A673 (cell line): ENCODE measurements at regions not wholly inside any gene's neighbourhood (a gene's known extent, or its start where the extent isn't known, plus 50 kb on each side); places are given as distances from the start of the nearest gene placed in this dataset.

Experiments used
- BruUV-seq: library from RNA; stranded (reverse); fragments of 400-500 nt; replicated peaks from 2 replicates; lab custom pipeline; 2021; lab: Mats Ljungman, UMichigan
- CTCF ChIA-PET: fragments of 300-600 bp; sonication (Branson Sonifier 250); formaldehyde crosslinking; loops from one replicate; lab custom pipeline; 2022; ENCODE audit warnings: antibody characterized with exemption; lab: Charles Lee
- POLR2A ChIA-PET: fragments of 300-600 bp; sonication (Branson Sonifier 250); formaldehyde crosslinking; loops from one replicate; lab custom pipeline; 2022; ENCODE audit warnings: antibody characterized with exemption; ENCODE audit not compliant: low non-redundant PET; lab: Charles Lee
- DNase-seq: peaks from one replicate; pipeline ENCODE4 v3.0.0-alpha.2; 2015; ENCODE audit warnings: low spot score
- H3K27ac ChIP-seq: fragments of 200-600 bp; sonication (generic); 2 replicates; pipeline ENCODE4 v1.5.1; 2016; ENCODE audit warnings: mixed run types, low read depth, mild to moderate bottlenecking, mixed read lengths, antibody characterized with exemption, low read length; ENCODE audit not compliant: poor library complexity, severe bottlenecking
- H3K27me3 ChIP-seq: fragments of 200-600 bp; sonication (generic); replicated peaks from 2 replicates; pipeline ENCODE4 v1.6.1; 2017; ENCODE audit warnings: mixed run types, low read depth, mild to moderate bottlenecking, mixed read lengths, antibody characterized with exemption, low read length; ENCODE audit not compliant: insufficient read depth, poor library complexity
- H3K36me3 ChIP-seq: fragments of 200-600 bp; sonication (generic); 2 replicates; pipeline ENCODE4 v1.6.1; 2016; ENCODE audit warnings: mixed run types, mild to moderate bottlenecking, mixed read lengths, antibody characterized with exemption, low read length; ENCODE audit not compliant: insufficient read depth, poor library complexity, severe bottlenecking
- H3K4me1 ChIP-seq: fragments of 200-600 bp; sonication (generic); 2 replicates; pipeline ENCODE4 v1.6.1; 2017; ENCODE audit warnings: mixed run types, mild to moderate bottlenecking, mixed read lengths, antibody characterized with exemption, low read length; ENCODE audit not compliant: insufficient read depth, poor library complexity, severe bottlenecking
- H3K4me3 ChIP-seq: fragments of 200-600 bp; sonication (generic); 2 replicates; pipeline ENCODE4 v1.5.1; 2016; ENCODE audit warnings: low read depth, mixed run types, mild to moderate bottlenecking, mixed read lengths, low read length; ENCODE audit not compliant: poor library complexity, severe bottlenecking
- H3K9me3 ChIP-seq: fragments of 200-600 bp; sonication (generic); 2 replicates; pipeline ENCODE4 v1.6.1; 2016; ENCODE audit warnings: mixed run types, low read depth, mild to moderate bottlenecking, mixed read lengths, antibody characterized with exemption, low read length; ENCODE audit not compliant: poor library complexity, severe bottlenecking
- EZH2 ChIP-seq: fragments of 200-600 bp; sonication (generic); IDR thresholded peaks from 2 replicates; pipeline ENCODE4 v1.6.1; 2017; ENCODE audit warnings: borderline replicate concordance, low read depth, mild to moderate bottlenecking, mixed read lengths, antibody characterized with exemption, low read length; ENCODE audit not compliant: poor library complexity, severe bottlenecking
- intact Hi-C: fragments of 100-400 bp; cut with micrococcal nuclease; formaldehyde crosslinking; loops from one replicate; pipeline ENCODE4 v1.10.0; 2022; ENCODE audit not compliant: unreplicated experiment
- TF ChIP-seq, protein P1 (sequence below): fragments of 300-800, 200-600 bp; sonication (generic); conservative IDR thresholded peaks from 2 replicates; pipeline ENCODE4 v1.5.1; 2017; ENCODE audit warnings: low read depth, mild to moderate bottlenecking, antibody characterized with exemption, low read length, moderate library complexity, mixed read lengths

DNA sequence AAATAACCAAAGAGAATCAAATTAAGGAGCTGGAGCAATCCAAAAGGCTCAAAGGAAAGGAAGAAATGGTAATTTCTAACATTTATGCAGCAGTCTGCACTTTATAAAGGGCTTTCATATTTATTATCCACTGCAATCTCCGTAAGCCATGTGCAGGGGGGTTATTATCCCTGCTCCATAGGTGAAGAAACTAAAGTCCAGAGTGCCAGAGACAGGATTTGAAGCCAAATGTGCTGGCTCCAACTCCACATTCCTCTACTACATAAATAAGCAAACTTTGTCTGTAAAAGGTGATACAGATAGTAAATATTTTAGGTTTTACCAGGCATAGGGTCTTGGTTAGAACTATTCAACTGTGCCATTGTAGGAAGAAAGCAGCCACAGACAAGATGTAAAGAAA is 221.4 kb downstream of the MINAR1 start:
- TF ChIP-seq, protein P1, sequence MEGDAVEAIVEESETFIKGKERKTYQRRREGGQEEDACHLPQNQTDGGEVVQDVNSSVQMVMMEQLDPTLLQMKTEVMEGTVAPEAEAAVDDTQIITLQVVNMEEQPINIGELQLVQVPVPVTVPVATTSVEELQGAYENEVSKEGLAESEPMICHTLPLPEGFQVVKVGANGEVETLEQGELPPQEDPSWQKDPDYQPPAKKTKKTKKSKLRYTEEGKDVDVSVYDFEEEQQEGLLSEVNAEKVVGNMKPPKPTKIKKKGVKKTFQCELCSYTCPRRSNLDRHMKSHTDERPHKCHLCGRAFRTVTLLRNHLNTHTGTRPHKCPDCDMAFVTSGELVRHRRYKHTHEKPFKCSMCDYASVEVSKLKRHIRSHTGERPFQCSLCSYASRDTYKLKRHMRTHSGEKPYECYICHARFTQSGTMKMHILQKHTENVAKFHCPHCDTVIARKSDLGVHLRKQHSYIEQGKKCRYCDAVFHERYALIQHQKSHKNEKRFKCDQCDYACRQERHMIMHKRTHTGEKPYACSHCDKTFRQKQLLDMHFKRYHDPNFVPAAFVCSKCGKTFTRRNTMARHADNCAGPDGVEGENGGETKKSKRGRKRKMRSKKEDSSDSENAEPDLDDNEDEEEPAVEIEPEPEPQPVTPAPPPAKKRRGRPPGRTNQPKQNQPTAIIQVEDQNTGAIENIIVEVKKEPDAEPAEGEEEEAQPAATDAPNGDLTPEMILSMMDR: no peak
- TF ChIP-seq EZH2: no peak
- Histone ChIP-seq H3K36me3 (no peaks in the 10 kb centered on the region), H3K4me3 (no peak overlapping the region), H3K4me1 (no peaks in the 10 kb centered on the region), H3K9me3 (no peaks in the 10 kb centered on the region), H3K27me3 (peaks cover 6% of the 10 kb centered on the region), H3K27ac (no peak overlapping the region)
- no TSS peak for BruUV-seq
- ChIA-PET CTCF (no interaction called here), POLR2A (no interaction called here)
- intact Hi-C loops: no loop called here
- no peak for DNase-seq

DNA sequence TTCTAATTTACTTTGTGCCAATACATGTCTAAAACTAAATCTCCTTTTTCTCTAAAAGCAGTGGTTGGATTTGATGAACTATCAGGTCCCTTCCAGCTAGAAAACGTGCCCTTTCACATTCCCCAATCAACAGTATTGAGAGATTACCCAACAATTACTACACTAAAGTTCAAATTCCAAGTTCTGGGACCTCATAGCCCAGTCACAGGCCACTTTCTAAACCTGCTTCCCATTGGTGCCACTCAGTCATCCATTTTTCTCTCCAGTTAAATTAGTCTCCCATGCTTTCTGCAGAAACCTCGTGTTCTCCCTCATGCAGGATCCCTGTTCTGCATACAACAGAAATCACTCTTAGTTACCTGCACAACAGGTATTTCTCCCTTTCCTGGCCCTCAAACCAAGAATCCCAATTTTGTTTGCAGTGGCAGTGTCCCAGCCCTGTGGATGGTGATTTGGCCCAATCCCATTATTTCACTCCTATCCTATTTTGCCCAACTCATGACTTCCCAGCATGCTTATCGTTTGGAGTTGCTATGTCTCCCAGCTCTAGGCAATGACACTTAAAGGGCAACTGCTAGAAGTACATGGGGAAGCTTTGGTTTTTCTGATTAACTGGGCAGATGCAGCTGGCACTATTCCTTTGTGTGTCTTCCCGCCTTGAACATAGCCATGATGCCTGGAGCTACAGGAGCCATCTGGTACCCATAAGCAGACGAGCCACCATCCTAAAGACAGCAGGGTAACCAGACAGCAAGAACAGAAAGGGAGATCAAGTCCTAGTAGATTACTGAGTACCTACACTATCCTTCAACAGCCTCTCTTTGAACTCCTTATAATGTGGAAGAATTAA is 224.2 kb downstream of the MINAR1 start:
- ChIA-PET POLR2A (no interaction called here), CTCF (no interaction called here)
- no TSS peak for BruUV-seq
- no peaks in the 10 kb centered on the region for H3K36me3 ChIP-seq
- no peak for TF ChIP-seq EZH2
- TF ChIP-seq, protein P1: no peak
- H3K9me3 ChIP-seq: no peaks in the 10 kb centered on the region
- H3K27ac ChIP-seq: no peak overlapping the region
- no peak overlapping the region for H3K4me3 ChIP-seq
- no peak for DNase-seq
- H3K27me3 ChIP-seq: peaks cover 6% of the 10 kb centered on the region
- no peaks in the 10 kb centered on the region for H3K4me1 ChIP-seq
- intact Hi-C loops: no loop called here

DNA sequence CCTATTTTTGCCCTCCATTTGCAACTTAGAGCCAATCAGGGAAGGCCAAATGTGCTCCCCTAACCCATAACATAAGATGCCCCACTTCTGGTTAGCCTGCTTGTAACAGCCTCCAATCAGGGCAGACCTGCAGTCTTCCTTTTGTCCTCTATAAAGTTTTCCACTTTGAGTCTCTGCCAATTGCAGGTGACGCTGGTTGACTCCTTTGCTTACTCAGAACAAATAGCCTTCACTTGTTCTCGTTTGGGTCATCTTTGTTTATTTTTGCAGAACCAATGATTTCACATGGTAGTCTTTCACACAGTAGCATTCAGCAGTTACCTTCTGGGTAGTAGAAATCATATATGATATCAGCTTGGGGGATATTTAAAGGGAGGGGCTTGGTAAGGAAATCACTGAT is 225.6 kb downstream of the MINAR1 start:
- peaks cover 6% of the 10 kb centered on the region for H3K27me3 ChIP-seq
- TF ChIP-seq EZH2: no peak
- TF ChIP-seq, protein P1: no peak
- no peak overlapping the region for H3K27ac ChIP-seq
- no peaks in the 10 kb centered on the region for H3K4me1 ChIP-seq
- no peaks in the 10 kb centered on the region for H3K9me3 ChIP-seq
- no TSS peak for BruUV-seq
- intact Hi-C loops: no loop called here
- no peak overlapping the region for H3K4me3 ChIP-seq
- no peak for DNase-seq
- no peaks in the 10 kb centered on the region for H3K36me3 ChIP-seq
- ChIA-PET CTCF (no interaction called here), POLR2A (no interaction called here)
